ENCODE measurements at regions not wholly inside any gene's neighbourhood (a gene's known extent, or its start where the extent isn't known, plus 50 kb on each side); places are given as distances from the start of the nearest gene placed in this dataset.

DNA sequence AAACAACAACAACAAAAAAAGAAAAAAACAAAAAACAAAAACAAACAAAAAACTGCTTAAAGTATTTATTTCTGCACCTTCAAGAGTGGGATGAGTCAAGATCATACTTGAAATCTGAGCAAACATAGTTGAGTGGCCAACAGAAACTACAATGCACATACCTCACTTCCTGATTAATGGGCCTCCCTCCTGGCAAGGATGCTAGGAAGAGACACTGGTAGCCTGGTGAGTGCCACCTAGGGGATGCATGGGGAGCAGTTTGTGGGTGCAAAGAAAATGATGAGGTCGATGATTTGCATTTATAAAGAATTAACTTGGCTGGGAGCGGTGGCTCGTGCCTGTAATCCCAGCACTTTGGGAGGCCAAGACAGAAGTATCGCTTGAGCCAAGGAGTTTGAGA is 808.1 kb downstream of the MAFB start:
- intact Hi-C loops (cut with micrococcal nuclease): no loop called here
- no peaks in the 10 kb centered on the region for H3K79me2 ChIP-seq (ENCODE audit: low read length)
- no peaks in the 10 kb centered on the region for H4K20me1 ChIP-seq (ENCODE audit: low read length)
- no peaks in the 10 kb centered on the region for H3K9me2 ChIP-seq (replicated peaks; ENCODE audit: low read length)
- no peak overlapping the region for H3K9ac ChIP-seq (ENCODE audit: low read length)
- no peaks in the 10 kb centered on the region for H3F3A ChIP-seq (ENCODE audit: low read length, unreplicated experiment)
- TF ChIP-seq EZH2phosphoT487 (IDR thresholded peaks at IDR 0.05; ENCODE audit: borderline replicate concordance, low read length) (no peak), EZH2 (IDR thresholded peaks at IDR 0.05; ENCODE audit: low read length, unreplicated experiment) (no peak)
- TF ChIP-seq, protein P1, sequence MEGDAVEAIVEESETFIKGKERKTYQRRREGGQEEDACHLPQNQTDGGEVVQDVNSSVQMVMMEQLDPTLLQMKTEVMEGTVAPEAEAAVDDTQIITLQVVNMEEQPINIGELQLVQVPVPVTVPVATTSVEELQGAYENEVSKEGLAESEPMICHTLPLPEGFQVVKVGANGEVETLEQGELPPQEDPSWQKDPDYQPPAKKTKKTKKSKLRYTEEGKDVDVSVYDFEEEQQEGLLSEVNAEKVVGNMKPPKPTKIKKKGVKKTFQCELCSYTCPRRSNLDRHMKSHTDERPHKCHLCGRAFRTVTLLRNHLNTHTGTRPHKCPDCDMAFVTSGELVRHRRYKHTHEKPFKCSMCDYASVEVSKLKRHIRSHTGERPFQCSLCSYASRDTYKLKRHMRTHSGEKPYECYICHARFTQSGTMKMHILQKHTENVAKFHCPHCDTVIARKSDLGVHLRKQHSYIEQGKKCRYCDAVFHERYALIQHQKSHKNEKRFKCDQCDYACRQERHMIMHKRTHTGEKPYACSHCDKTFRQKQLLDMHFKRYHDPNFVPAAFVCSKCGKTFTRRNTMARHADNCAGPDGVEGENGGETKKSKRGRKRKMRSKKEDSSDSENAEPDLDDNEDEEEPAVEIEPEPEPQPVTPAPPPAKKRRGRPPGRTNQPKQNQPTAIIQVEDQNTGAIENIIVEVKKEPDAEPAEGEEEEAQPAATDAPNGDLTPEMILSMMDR (conservative IDR thresholded peaks at IDR 0.05; ENCODE audit: low read depth, low read length): no peak
- BruUV-seq (replicated peaks): no TSS peak
- CTCF ChIA-PET: no interaction called here
- H3K27me3 ChIP-seq (ENCODE audit: low read length): no peaks in the 10 kb centered on the region
- POLR2A ChIA-PET (ENCODE audit: unreplicated experiment): no interaction called here
- H3K4me3 ChIP-seq (ENCODE audit: low read length): no peak overlapping the region
- H3K36me3 ChIP-seq (ENCODE audit: low read depth, low read length): no peaks in the 10 kb centered on the region
- H3K9me3 ChIP-seq (ENCODE audit: low read length): peaks cover 11% of the 10 kb centered on the region
- ATAC-seq (no peak), DNase-seq (no peak)
- no peak overlapping the region for H3K4me2 ChIP-seq (ENCODE audit: low read length)
- H3K4me1 ChIP-seq (ENCODE audit: insufficient read depth, low read length): no peaks in the 10 kb centered on the region
- H2AFZ ChIP-seq (ENCODE audit: low read length): no peak overlapping the region
- H3K27ac ChIP-seq (ENCODE audit: low read length): no peak overlapping the region

DNA sequence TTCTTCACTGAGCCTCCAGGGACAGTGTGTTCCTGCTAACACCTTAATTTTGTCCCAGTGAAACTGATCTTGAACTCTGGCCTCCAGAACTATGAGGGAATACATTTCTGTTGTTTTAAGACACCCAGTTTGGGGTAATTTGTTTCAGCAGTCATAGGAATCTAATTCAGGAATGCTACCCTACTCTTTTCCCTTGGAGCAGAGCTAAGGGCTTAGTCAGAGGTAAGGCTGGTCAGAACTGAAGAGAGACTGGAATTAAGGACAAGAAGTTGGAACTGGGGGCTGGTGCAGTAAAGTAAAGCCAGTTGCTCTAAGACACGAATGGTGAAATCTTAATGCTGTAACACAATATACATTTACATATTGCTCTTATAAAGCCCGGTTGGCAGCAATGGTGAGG is 809.7 kb downstream of the MAFB start:
- Histone ChIP-seq H3K4me3 (ENCODE audit: low read length) (no peak overlapping the region), H3K27ac (ENCODE audit: low read length) (no peak overlapping the region), H3K4me1 (ENCODE audit: insufficient read depth, low read length) (no peaks in the 10 kb centered on the region), H3K9ac (ENCODE audit: low read length) (no peak overlapping the region), H3K9me2 (replicated peaks; ENCODE audit: low read length) (no peaks in the 10 kb centered on the region), H3K4me2 (ENCODE audit: low read length) (no peak overlapping the region), H2AFZ (ENCODE audit: low read length) (no peak overlapping the region), H3K36me3 (ENCODE audit: low read depth, low read length) (no peaks in the 10 kb centered on the region), H3K27me3 (ENCODE audit: low read length) (no peaks in the 10 kb centered on the region), H4K20me1 (ENCODE audit: low read length) (no peaks in the 10 kb centered on the region), H3K9me3 (ENCODE audit: low read length) (peaks cover 11% of the 10 kb centered on the region), H3F3A (ENCODE audit: low read length, unreplicated experiment) (no peaks in the 10 kb centered on the region), H3K79me2 (ENCODE audit: low read length) (no peaks in the 10 kb centered on the region)
- no TSS peak for BruUV-seq (replicated peaks)
- no peak for TF ChIP-seq EZH2phosphoT487 (IDR thresholded peaks at IDR 0.05; ENCODE audit: borderline replicate concordance, low read length)
- ChIA-PET CTCF (no interaction called here), POLR2A (ENCODE audit: unreplicated experiment) (no interaction called here)
- intact Hi-C loops (cut with micrococcal nuclease): no loop called here
- ATAC-seq (no peak), DNase-seq (no peak)

DNA sequence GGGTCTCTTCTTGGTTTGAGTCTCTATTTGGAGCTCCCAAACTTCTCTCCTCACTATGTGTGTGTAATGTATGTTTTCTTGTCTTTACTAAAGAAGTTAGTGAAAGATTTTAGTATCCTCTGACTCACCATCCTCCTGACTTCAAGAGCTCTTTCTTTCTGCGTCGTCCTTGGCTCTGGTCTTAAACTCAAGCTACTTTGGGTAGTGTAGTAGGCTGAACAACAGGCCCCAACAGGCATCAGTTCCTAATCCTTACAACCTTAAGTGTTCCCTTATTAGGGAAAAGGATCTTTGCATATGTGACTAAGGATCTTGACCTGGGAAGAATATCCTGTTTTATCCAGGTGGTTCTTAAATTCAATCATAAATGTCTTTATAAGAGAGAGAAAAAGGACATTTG is 810.2 kb downstream of the MAFB start:
- Histone ChIP-seq H3F3A (ENCODE audit: low read length, unreplicated experiment) (no peaks in the 10 kb centered on the region), H3K9me2 (replicated peaks; ENCODE audit: low read length) (no peaks in the 10 kb centered on the region), H3K9ac (ENCODE audit: low read length) (no peak overlapping the region), H3K27ac (ENCODE audit: low read length) (no peak overlapping the region), H3K27me3 (ENCODE audit: low read length) (no peaks in the 10 kb centered on the region), H3K79me2 (ENCODE audit: low read length) (no peaks in the 10 kb centered on the region), H3K4me3 (ENCODE audit: low read length) (no peak overlapping the region), H3K4me2 (ENCODE audit: low read length) (no peak overlapping the region), H4K20me1 (ENCODE audit: low read length) (no peaks in the 10 kb centered on the region), H3K9me3 (ENCODE audit: low read length) (peaks cover 11% of the 10 kb centered on the region), H2AFZ (ENCODE audit: low read length) (no peak overlapping the region), H3K4me1 (ENCODE audit: insufficient read depth, low read length) (no peaks in the 10 kb centered on the region), H3K36me3 (ENCODE audit: low read depth, low read length) (no peaks in the 10 kb centered on the region)
- DNase-seq: no peak
- no peak for ATAC-seq
- POLR2A ChIA-PET (ENCODE audit: unreplicated experiment): no interaction called here
- intact Hi-C loops (cut with micrococcal nuclease): no loop called here
- TF ChIP-seq, protein P1 (conservative IDR thresholded peaks at IDR 0.05; ENCODE audit: low read depth, low read length): no peak
- TF ChIP-seq EZH2 (IDR thresholded peaks at IDR 0.05; ENCODE audit: low read length, unreplicated experiment): no peak
- TF ChIP-seq EZH2phosphoT487 (IDR thresholded peaks at IDR 0.05; ENCODE audit: borderline replicate concordance, low read length): no peak
- no TSS peak for BruUV-seq (replicated peaks)
- CTCF ChIA-PET: no interaction called here
